NT2/D1 (cell line): ENCODE measurements at regions not wholly inside any gene's neighbourhood (a gene's known extent, or its start where the extent isn't known, plus 50 kb on each side); places are given as distances from the start of the nearest gene placed in this dataset.

Experiments used
- DNase-seq: peaks from one replicate; pipeline ENCODE4 v3.0.0-alpha.2; 2011; ENCODE audit warnings: low read depth, low spot score
- H3K27me3 ChIP-seq: 2 replicates; pipeline ENCODE4 v1.6.0; 2011; ENCODE audit warnings: mild to moderate bottlenecking; ENCODE audit not compliant: insufficient read length, insufficient read depth
- H3K36me3 ChIP-seq: 2 replicates; pipeline ENCODE4 v1.6.1; 2011; ENCODE audit warnings: mild to moderate bottlenecking, low read length, mixed read lengths; ENCODE audit not compliant: insufficient read depth, insufficient read length
- H3K4me1 ChIP-seq: 2 replicates; pipeline ENCODE4 v1.5.1; 2011; ENCODE audit not compliant: insufficient read depth, insufficient read length
- H3K4me3 ChIP-seq: 2 replicates; pipeline ENCODE4 v1.5.1; 2011; ENCODE audit warnings: low read depth; ENCODE audit not compliant: insufficient read length
- H3K9ac ChIP-seq: 2 replicates; pipeline ENCODE4 v1.6.0; 2011; ENCODE audit warnings: low read depth; ENCODE audit not compliant: insufficient read length
- H3K9me3 ChIP-seq: 2 replicates; pipeline ENCODE4 v1.5.1; 2011; ENCODE audit warnings: mild to moderate bottlenecking, low read length; ENCODE audit not compliant: insufficient read depth
- SUZ12 ChIP-seq: IDR thresholded peaks from 2 replicates; pipeline ENCODE4 v1.6.1; 2011; ENCODE audit not compliant: insufficient read length, insufficient read depth; ENCODE audit errors: extremely low read depth
- YY1 ChIP-seq: IDR thresholded peaks from 2 replicates; pipeline ENCODE4 v1.6.1; 2011; ENCODE audit not compliant: insufficient read length, insufficient read depth
- ZNF274 ChIP-seq: IDR thresholded peaks from 2 replicates; pipeline ENCODE4 v1.6.1; 2011; ENCODE audit warnings: mild to moderate bottlenecking, low read depth, low read length

- H3K4me1 ChIP-seq = no peaks in the 10 kb centered on the region
- no peak for TF ChIP-seq SUZ12
- no peak for TF ChIP-seq ZNF274
- TF ChIP-seq YY1 = no peak
These were observed 144.4 kb downstream of the KCNRG start for GRCh38 chr13:50159607-50160006.

GRCh38 chr13:50161052-50161451 is 145.8 kb downstream of the KCNRG start:
- no peaks in the 10 kb centered on the region for H3K36me3 ChIP-seq
- no peaks in the 10 kb centered on the region for H3K9me3 ChIP-seq
- DNase-seq = no peak
- H3K9ac ChIP-seq = no peak overlapping the region
- H3K4me1 ChIP-seq = no peaks in the 10 kb centered on the region
- no peak overlapping the region for H3K4me3 ChIP-seq
- TF ChIP-seq ZNF274 = no peak
- no peak for TF ChIP-seq SUZ12
- no peak for TF ChIP-seq YY1
- no peaks in the 10 kb centered on the region for H3K27me3 ChIP-seq

More at GRCh38 chr13:50159607-50160006, 144.4 kb downstream of the KCNRG start:
- Histone ChIP-seq H3K27me3 (no peaks in the 10 kb centered on the region), H3K9ac (no peak overlapping the region), H3K36me3 (no peaks in the 10 kb centered on the region), H3K9me3 (no peaks in the 10 kb centered on the region), H3K4me3 (no peak overlapping the region)
- DNase-seq = no peak

GRCh38 chr13:50162001-50162400 is 146.8 kb downstream of the KCNRG start:
- Histone ChIP-seq H3K4me3 (no peak overlapping the region), H3K4me1 (no peaks in the 10 kb centered on the region), H3K9ac (no peak overlapping the region), H3K36me3 (no peaks in the 10 kb centered on the region), H3K27me3 (no peaks in the 10 kb centered on the region), H3K9me3 (no peaks in the 10 kb centered on the region)
- no peak for DNase-seq
- no peak for TF ChIP-seq SUZ12
- no peak for TF ChIP-seq ZNF274
- no peak for TF ChIP-seq YY1

GRCh38 chr13:50162567-50162966 is 147.3 kb downstream of the KCNRG start:
- Histone ChIP-seq H3K9ac (no peak overlapping the region), H3K9me3 (no peaks in the 10 kb centered on the region), H3K4me1 (no peaks in the 10 kb centered on the region), H3K36me3 (no peaks in the 10 kb centered on the region), H3K4me3 (no peak overlapping the region), H3K27me3 (no peaks in the 10 kb centered on the region)
- no peak for TF ChIP-seq SUZ12
- DNase-seq = no peak

GRCh38 chr13:50167224-50167947 is 152.1 kb downstream of the KCNRG start:
- no peak for DNase-seq
- Histone ChIP-seq H3K36me3 (no peaks in the 10 kb centered on the region), H3K27me3 (no peaks in the 10 kb centered on the region)

GRCh38 chr13:50167967-50168366 is 152.7 kb downstream of the KCNRG start:
- Histone ChIP-seq H3K9ac (no peak overlapping the region), H3K4me1 (no peaks in the 10 kb centered on the region), H3K36me3 (no peaks in the 10 kb centered on the region), H3K27me3 (no peaks in the 10 kb centered on the region), H3K4me3 (no peak overlapping the region), H3K9me3 (no peaks in the 10 kb centered on the region)
- TF ChIP-seq YY1 (no peak), ZNF274 (no peak), SUZ12 (no peak)
- no peak for DNase-seq

More at GRCh38 chr13:50167224-50167947, 152.1 kb downstream of the KCNRG start:
- TF ChIP-seq ZNF274 = no peak
- Histone ChIP-seq H3K9me3 (no peaks in the 10 kb centered on the region), H3K4me1 (no peaks in the 10 kb centered on the region), H3K9ac (no peak overlapping the region), H3K4me3 (no peak overlapping the region)

- no peaks in the 10 kb centered on the region for H3K4me1 ChIP-seq
- H3K4me3 ChIP-seq = no peak overlapping the region
- H3K36me3 ChIP-seq = no peaks in the 10 kb centered on the region
- no peaks in the 10 kb centered on the region for H3K9me3 ChIP-seq
- no peaks in the 10 kb centered on the region for H3K27me3 ChIP-seq
- no peak for TF ChIP-seq SUZ12
- TF ChIP-seq YY1 = no peak
- TF ChIP-seq ZNF274 = no peak
- no peak for DNase-seq
- H3K9ac ChIP-seq = no peak overlapping the region
These were observed 153.5 kb downstream of the KCNRG start for GRCh38 chr13:50168786-50169185.
